ENCODE measurements at regions not wholly inside any gene's neighbourhood (a gene's known extent, or its start where the extent isn't known, plus 50 kb on each side); places are given as distances from the start of the nearest gene placed in this dataset.
"Not testable (repeated sequence)": the region's sequence is repeated elsewhere in the genome, so short reads cannot be mapped to it uniquely, and the experiment has no call there.

GRCh38 chr9:62857280-62857679 lies 1667.4 kb downstream of the SPATA31A7 start:
- not testable (repeated sequence) for H3K27ac Mint-ChIP-seq; H3K9me3 Mint-ChIP-seq; H3K4me3 Mint-ChIP-seq; H3K36me3 Mint-ChIP-seq (ENCODE audit: low read depth); H3K4me1 Mint-ChIP-seq (ENCODE audit: low read depth)
- H3K27me3 Mint-ChIP-seq (ENCODE audit: low read depth) = peaks cover 15% of the 10 kb centered on the region

- not testable (repeated sequence) for H3K9me3 Mint-ChIP-seq; H3K27ac Mint-ChIP-seq; H3K4me1 Mint-ChIP-seq (ENCODE audit: low read depth); H3K4me3 Mint-ChIP-seq; H3K36me3 Mint-ChIP-seq (ENCODE audit: low read depth)
- peaks cover 19% of the 10 kb centered on the region for H3K27me3 Mint-ChIP-seq (ENCODE audit: low read depth)
Measured at GRCh38 chr9:62858240-62858639, 1668.4 kb downstream of the SPATA31A7 start.

GRCh38 chr9:62860939-62861860 lies 1671.4 kb downstream of the SPATA31A7 start:
- H3K27me3 Mint-ChIP-seq (ENCODE audit: low read depth) = peaks cover 37% of the 10 kb centered on the region
- not testable (repeated sequence) for H3K4me3 Mint-ChIP-seq; H3K4me1 Mint-ChIP-seq (ENCODE audit: low read depth); H3K27ac Mint-ChIP-seq; H3K36me3 Mint-ChIP-seq (ENCODE audit: low read depth); H3K9me3 Mint-ChIP-seq

GRCh38 chr9:62862180-62862579 lies 1672.3 kb downstream of the SPATA31A7 start:
- not testable (repeated sequence) for H3K4me3 Mint-ChIP-seq, H3K27ac Mint-ChIP-seq

GRCh38 chr9:62863319-62863718 lies 1673.5 kb downstream of the SPATA31A7 start:
- not testable (repeated sequence) for H3K36me3 Mint-ChIP-seq (ENCODE audit: low read depth); H3K27ac Mint-ChIP-seq; H3K4me1 Mint-ChIP-seq (ENCODE audit: low read depth); H3K9me3 Mint-ChIP-seq; H3K4me3 Mint-ChIP-seq
- H3K27me3 Mint-ChIP-seq (ENCODE audit: low read depth) = peaks cover 44% of the 10 kb centered on the region

More at GRCh38 chr9:62862180-62862579, 1672.3 kb downstream of the SPATA31A7 start:
- not testable (repeated sequence) for H3K4me1 Mint-ChIP-seq (ENCODE audit: low read depth); H3K9me3 Mint-ChIP-seq; H3K36me3 Mint-ChIP-seq (ENCODE audit: low read depth)
- peaks cover 42% of the 10 kb centered on the region for H3K27me3 Mint-ChIP-seq (ENCODE audit: low read depth)

GRCh38 chr9:62863867-62864266 lies 1674.0 kb downstream of the SPATA31A7 start:
- not testable (repeated sequence) for H3K36me3 Mint-ChIP-seq (ENCODE audit: low read depth); H3K4me1 Mint-ChIP-seq (ENCODE audit: low read depth); H3K9me3 Mint-ChIP-seq; H3K27ac Mint-ChIP-seq; H3K4me3 Mint-ChIP-seq
- peaks cover 47% of the 10 kb centered on the region for H3K27me3 Mint-ChIP-seq (ENCODE audit: low read depth)

GRCh38 chr9:62864481-62865469 lies 1674.9 kb downstream of the SPATA31A7 start:
- peak overlapping the region; percentile 22 for H3K4me3 Mint-ChIP-seq

GRCh38 chr9:62869061-62869460 lies 1679.2 kb downstream of the SPATA31A7 start:
- H3K4me3 Mint-ChIP-seq; H3K9me3 Mint-ChIP-seq; H3K36me3 Mint-ChIP-seq (ENCODE audit: low read depth); H3K4me1 Mint-ChIP-seq (ENCODE audit: low read depth); H3K27ac Mint-ChIP-seq: not testable (repeated sequence)
- peaks cover 75% of the 10 kb centered on the region for H3K27me3 Mint-ChIP-seq (ENCODE audit: low read depth)

More at GRCh38 chr9:62864481-62865469, 1674.9 kb downstream of the SPATA31A7 start:
- not testable (repeated sequence) for H3K36me3 Mint-ChIP-seq (ENCODE audit: low read depth); H3K4me1 Mint-ChIP-seq (ENCODE audit: low read depth); H3K27ac Mint-ChIP-seq; H3K9me3 Mint-ChIP-seq
- H3K27me3 Mint-ChIP-seq (ENCODE audit: low read depth) = peaks cover 50% of the 10 kb centered on the region

GRCh38 chr9:62871765-62872164 lies 1681.9 kb downstream of the SPATA31A7 start:
- not testable (repeated sequence) for H3K9me3 Mint-ChIP-seq; H3K36me3 Mint-ChIP-seq (ENCODE audit: low read depth); H3K27ac Mint-ChIP-seq; H3K4me3 Mint-ChIP-seq; H3K4me1 Mint-ChIP-seq (ENCODE audit: low read depth)
- peaks cover 63% of the 10 kb centered on the region for H3K27me3 Mint-ChIP-seq (ENCODE audit: low read depth)

- not testable (repeated sequence) for H3K36me3 Mint-ChIP-seq (ENCODE audit: low read depth); H3K4me1 Mint-ChIP-seq (ENCODE audit: low read depth); H3K4me3 Mint-ChIP-seq; H3K27ac Mint-ChIP-seq; H3K9me3 Mint-ChIP-seq
- H3K27me3 Mint-ChIP-seq (ENCODE audit: low read depth) = peaks cover 53% of the 10 kb centered on the region
Measured at GRCh38 chr9:62874213-62874612, 1684.4 kb downstream of the SPATA31A7 start.

- not testable (repeated sequence) for H3K27ac Mint-ChIP-seq; H3K36me3 Mint-ChIP-seq (ENCODE audit: low read depth); H3K9me3 Mint-ChIP-seq; H3K4me3 Mint-ChIP-seq; H3K4me1 Mint-ChIP-seq (ENCODE audit: low read depth)
- H3K27me3 Mint-ChIP-seq (ENCODE audit: low read depth) = peaks cover 57% of the 10 kb centered on the region
Measured at GRCh38 chr9:62874745-62875599, 1685.1 kb downstream of the SPATA31A7 start.

- not testable (repeated sequence) for H3K4me1 Mint-ChIP-seq (ENCODE audit: low read depth); H3K9me3 Mint-ChIP-seq; H3K4me3 Mint-ChIP-seq; H3K27ac Mint-ChIP-seq; H3K36me3 Mint-ChIP-seq (ENCODE audit: low read depth)
- H3K27me3 Mint-ChIP-seq (ENCODE audit: low read depth) = peaks cover 52% of the 10 kb centered on the region
Measured at GRCh38 chr9:62877552-62877951, 1687.7 kb downstream of the SPATA31A7 start.

- H3K4me1 Mint-ChIP-seq (ENCODE audit: low read depth); H3K9me3 Mint-ChIP-seq; H3K27ac Mint-ChIP-seq; H3K36me3 Mint-ChIP-seq (ENCODE audit: low read depth); H3K4me3 Mint-ChIP-seq: not testable (repeated sequence)
- H3K27me3 Mint-ChIP-seq (ENCODE audit: low read depth) = peaks cover 47% of the 10 kb centered on the region
Measured at GRCh38 chr9:62877987-62878386, 1688.2 kb downstream of the SPATA31A7 start.

- H3K9me3 Mint-ChIP-seq; H3K4me1 Mint-ChIP-seq (ENCODE audit: low read depth); H3K36me3 Mint-ChIP-seq (ENCODE audit: low read depth); H3K27ac Mint-ChIP-seq; H3K4me3 Mint-ChIP-seq: not testable (repeated sequence)
- H3K27me3 Mint-ChIP-seq (ENCODE audit: low read depth) = peaks cover 30% of the 10 kb centered on the region
Measured at GRCh38 chr9:62880453-62880852, 1690.6 kb downstream of the SPATA31A7 start.

Measured in T-helper 1 cell treated with Interleukin-12 subunit alpha and Interleukin-12 subunit beta and Interleukin-4 antibody, amounts not matched to agents 30 μg/mL and 1 μg/mL, for 36 hours (primary cell).